Activated CD8-positive, alpha-beta memory T cell treated with anti-CD3 and anti-CD28 coated beads, Interleukin-2, amount 50 U/mL, for 48 hours (primary cell): ENCODE measurements at regions not wholly inside any gene's neighbourhood (a gene's known extent, or its start where the extent isn't known, plus 50 kb on each side); places are given as distances from the start of the nearest gene placed in this dataset.

Experiments
- DNase-seq: peaks from one replicate; pipeline ENCODE4 v3.0.0-alpha.2; 2020

DNA sequence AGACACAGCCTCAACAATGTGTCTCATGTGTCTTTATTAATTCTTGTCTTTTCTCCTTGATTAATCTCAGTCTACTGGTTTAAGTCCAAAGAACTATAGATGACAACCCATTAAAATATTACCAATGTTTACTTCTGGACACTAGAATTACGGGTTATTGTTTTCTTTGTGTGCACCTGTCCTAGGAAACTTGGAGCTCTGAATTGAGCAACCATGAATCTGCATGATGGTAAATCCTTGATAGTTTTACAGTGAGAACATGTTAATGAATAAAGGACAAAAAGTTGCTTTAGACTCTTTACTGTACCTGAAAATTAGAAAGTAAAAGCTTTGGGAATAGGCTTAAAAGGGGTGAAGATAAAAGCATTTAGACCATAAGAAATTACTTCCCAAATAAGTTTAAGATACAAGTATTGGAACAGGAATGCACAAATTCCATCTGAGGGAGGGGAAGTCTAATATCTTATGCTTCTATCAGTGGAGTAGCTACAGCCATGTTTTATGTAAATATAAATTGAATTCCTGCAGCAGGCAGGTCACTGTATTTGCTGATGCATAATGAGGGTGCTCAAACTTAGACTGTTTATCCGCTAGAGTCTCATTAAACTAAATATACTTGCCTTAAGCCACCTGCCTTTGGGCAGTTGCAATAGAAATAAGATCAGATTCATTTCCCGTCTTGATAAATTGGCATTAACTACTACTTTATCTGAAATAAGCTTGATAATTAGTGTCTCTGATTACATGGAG is 603.7 kb upstream of the GCFC2 start:
- DNase-seq = no peak

DNA sequence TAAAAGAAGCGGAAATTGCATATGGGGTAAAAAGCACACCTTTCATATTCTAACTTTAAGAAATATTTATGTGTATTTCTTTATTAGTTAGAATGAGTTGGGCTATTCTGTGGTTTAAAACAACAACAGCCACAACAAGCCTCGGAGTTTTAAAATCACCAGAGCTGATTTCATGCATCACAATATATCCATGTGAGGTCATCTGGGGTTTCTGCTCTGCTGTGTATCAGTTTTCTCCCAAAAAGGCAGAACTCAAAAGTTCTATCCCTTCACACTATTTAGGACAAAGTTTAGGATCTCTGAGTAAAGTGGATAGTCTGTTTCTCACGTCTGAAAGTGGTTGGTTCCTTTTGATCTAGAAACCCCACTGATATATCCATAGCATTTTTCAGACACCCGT is 601.5 kb upstream of the GCFC2 start:
- DNase-seq = no peak

DNA sequence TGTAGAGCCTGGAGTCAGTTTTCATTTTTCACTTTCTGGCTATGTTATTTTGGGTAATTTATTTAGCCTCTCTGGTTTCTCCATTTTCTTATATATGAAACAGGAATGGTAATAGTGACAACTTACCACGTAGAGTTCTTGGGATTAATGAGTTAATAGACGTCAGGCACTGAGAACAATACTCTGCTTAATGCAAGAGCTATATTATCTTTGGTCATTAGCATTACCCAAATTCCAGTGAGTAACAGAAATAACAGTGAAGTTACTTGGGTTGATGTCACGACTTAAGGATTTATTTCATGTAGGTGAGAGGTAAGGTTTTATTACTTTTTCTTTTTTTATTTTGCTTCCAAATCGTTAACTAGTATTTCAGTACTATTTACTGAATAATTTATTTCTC is 601.0 kb upstream of the GCFC2 start:
- DNase-seq = no peak

DNA sequence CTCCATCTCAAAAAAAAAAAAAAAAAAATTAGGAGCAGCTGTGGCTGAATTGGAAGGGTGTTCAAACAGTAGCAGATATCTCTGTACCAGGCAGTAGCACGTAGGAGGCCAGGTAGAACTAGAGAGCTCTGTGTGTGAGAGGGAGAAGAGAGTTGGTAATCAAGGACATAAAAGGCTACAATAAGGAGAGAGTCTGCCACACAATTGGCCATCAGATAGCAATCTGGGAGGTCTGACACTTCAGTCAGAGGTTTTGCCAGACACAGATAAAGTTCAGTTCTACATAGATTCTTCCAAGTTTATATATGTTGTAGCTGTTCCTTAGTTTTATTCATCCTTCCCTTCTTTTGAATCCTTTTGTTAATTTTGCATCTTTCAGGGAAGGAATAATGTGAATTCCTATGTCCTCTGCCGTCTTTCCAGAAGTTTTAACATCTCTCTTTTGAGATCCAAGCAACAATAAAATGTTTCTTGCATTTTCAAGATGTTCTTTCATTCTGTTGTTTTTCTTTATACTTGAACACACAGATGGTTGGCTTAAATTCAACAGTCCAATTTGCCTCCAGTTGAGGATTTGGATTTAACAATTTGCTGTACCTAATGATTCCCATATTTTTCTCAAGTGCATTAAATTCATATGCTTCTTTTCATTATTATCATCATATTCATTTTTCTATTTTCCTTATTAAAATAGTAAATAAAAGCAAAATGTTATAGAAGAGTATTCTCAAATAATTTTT is 600.3 kb upstream of the GCFC2 start:
- DNase-seq = no peak

DNA sequence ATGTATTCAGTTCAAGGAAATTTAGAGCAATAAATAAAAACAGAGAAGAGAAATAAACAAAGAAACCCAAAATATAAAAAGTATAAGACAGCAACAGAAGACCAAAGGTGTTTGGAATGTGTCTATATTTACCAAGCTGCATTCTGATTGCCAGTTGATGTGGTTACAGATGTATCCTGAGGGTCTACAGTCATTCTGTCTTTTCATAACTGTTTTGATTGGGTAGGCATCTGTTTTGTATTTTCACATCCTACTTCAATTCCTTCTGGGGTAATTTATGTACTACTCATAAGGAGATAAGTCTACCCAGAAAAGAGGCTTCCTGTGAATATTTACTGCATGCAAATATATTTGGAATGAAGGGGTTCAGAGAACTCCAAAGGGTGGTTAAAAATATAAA is 596.8 kb upstream of the GCFC2 start:
- DNase-seq = no peak

DNA sequence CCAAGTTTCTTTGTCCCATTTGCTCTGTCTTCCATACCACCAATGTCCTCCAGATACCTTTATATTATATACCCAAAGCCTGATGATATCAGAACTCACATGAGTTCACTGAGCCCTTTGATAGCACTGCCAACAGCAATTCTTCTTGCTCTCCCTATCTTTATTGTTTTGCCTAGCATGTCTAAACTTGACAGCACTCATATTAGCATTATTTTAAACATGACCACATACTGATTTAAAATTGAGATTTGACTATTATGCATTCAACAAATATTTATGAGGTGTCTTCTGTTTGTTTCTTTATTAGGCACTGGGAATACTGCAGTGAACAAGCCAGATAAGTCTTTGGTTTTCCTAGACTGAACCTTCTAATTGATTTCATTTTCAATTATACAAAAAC is 587.3 kb upstream of the GCFC2 start:
- DNase-seq = no peak

DNA sequence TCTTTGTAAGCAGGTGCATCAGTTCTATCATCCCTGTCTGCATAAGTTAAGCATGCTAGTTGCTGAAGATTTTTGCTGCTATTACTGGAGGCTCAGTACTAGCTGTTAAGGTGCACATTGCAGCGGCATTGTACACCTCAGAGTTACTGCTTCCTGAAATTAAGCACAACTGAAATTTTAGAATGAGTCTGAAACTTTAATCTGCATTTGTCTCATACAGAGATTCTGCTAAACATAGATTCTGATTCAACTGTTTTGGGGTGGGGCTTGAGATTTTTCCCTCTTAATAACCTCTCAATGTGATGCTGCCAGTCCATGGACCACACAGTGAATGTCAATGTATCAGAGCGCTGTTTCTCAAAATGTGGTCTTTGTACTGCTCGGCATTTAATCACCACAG is 585.7 kb upstream of the GCFC2 start:
- DNase-seq = no peak

DNA sequence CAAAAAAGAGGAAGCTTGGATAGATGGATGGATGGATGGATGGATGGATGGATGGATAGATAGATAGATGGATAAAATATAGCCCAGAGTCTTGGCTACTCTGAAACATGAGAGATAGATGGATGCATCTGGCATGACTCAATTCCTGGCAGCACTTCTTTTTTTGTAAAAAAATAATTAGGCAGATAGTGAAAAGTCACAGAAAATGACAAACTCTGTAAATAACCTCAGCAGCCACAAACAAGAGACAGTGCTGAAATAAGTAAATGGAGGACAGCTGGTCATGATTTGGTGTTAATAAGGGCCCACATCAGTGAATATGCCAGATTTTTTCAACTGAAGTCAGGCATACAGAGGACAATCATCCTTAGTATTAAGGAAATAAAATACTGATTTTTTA is 585.0 kb upstream of the GCFC2 start:
- no peak for DNase-seq

DNA sequence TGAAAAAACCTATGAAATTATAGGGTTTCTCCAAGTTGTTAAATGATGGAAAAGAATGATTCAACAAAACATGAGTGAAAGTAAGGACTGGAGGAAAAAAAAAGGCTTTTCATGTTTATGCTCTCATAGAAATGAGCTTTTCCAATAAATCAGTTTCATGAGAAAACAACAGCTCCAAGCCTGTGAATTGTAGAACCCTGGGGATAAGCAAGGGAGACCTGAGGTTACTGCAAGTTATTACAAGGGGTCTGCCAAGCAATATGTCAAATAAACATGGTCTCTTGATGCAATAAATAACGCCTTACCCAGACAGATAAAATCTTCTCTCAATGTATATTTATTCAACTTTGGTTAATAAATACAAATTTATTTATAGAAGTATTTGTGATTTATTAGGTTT is 577.9 kb upstream of the GCFC2 start:
- DNase-seq = no peak

DNA sequence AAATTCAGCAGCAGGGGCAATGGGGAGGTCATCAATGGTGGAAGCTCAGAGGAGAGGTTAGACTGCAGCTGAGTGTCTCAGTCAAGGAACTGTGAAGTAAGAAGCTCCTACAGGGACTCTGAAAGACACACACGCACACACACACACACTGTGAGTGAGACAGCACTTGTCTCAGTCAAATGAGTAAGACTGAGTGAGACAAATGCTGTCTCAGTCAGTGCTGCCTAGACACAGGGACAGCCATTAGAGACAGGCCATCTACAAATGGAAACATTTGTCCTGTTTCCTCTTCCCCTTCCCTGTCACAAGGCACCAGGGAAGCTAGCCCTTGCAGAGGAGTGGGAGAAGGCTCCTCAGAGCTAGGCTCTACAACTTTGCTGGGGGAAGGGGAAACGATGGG is 577.4 kb upstream of the GCFC2 start:
- DNase-seq = no peak

DNA sequence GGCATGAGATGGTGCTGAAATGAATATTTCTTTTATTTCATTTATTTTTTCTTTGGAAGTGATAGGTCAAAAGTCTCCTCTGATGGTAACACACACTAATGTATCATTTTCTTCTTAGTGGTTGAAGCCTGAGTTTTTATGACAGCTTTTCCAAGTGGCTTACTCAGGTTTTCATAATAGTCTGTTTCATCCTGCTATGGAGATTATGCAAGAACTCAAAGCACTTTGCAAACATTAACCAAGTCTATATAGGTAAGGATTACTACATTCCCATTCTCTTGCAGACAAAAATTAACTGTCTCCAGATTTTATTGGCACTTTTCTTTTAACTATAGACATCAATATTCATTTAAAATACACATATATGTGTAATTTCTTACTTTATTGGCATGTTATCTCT is 572.6 kb upstream of the GCFC2 start:
- no peak for DNase-seq

DNA sequence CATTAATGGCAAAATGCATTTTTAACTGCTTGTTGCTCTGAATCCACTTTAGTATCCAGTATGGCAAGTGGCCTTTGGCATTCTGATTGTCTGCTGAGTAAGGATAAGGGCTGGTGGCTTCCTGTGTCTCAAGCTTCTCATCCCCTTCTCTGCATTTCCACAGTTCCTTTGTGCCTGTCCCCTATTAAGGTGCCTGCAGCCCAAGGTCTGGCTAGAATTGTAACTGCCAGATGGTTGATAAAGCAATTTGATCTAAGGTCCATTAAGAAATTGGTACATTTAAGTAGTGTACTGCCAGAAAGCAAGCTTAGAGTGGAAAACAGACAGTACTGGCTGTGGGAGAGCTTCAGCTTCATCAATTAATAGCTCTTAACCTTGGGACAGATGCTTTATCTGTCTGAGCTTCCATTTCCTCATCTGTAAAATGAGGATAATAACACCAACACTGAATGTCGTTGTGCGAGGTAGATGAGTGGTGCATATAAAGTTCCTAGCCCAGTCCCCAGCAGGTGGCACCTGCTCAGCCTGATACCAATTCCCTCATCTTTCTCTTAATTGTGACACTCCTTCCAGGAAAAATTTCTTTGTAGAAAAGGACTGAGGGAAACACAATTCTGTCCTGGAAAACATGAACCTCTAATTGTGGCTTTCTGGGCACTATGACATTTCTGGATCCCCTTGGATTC is 570.6 kb upstream of the GCFC2 start:
- DNase-seq = no peak

DNA sequence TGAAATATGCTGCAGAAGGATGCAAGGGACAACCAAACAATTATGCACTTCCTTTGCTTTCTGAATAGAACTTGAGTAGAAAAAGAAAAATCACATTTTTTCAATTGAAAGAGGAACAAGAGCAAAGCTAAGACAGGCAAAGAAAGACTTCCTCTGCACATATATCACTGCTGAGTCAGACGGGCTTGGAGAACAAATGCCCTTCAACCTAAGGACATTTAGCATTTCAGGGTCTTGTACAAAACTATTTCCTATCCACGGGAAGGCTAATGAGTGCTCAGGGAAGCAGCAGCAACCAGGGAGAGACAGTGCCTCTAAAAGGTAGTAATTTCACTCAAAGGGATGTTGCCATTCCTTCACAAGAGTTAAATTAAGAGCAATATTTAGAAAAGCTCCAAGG is 570.0 kb upstream of the GCFC2 start:
- DNase-seq = no peak

DNA sequence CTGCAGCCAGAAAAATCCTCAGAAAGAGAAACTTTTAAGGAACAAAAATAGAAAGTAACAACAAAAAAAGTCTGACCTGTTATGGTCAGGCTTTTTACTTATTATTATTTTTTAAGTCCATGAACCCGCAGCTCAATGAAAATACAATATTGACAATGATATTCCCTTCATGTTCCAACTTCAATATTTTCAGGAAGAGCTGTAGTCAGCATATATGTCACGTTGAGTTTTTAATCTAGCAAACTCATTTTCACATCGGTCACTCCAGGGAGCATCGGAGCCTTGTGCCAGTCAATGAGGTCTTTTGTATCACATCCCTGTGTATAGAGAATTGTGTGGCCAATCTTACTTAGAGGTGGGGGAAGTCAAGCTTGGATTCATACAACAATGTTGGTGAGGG is 568.4 kb upstream of the GCFC2 start:
- DNase-seq = no peak

DNA sequence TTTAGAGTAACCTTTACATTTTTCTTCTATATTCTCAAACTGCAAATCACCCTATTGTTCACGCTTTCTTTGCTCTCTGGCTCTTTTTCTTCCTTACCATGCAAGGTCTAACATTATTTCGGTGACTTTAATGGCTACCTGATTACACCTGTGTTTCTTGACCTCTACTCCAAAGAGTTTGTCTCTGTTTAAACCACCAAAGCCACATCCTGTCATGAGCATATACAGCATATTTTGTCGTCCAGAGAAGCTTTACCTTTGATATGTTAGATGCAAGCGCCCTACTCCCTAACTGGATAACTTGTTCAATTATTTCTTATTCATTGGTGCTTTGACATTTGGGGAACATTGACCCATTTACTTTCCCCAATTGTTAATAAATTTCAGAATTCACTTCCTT is 565.1 kb upstream of the GCFC2 start:
- DNase-seq = no peak

DNA sequence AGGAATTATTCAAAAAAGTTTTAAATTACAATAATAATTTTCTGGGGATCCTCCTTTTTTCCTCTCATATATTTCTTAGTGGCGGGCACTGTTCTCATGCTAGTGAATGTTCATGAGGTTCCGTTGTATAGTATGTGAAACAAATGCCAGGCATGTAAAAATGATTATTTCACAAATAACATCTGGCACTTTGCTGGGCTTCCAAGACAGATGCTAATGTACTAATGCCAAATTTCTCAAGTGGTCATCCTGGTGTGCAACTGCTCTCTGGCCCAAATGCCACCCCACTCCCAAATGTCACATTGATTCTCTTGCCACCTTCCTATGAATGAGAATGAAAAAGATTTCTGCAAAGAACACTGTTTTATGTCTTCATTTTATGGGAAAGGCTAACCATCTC is 564.0 kb upstream of the GCFC2 start:
- DNase-seq = no peak

DNA sequence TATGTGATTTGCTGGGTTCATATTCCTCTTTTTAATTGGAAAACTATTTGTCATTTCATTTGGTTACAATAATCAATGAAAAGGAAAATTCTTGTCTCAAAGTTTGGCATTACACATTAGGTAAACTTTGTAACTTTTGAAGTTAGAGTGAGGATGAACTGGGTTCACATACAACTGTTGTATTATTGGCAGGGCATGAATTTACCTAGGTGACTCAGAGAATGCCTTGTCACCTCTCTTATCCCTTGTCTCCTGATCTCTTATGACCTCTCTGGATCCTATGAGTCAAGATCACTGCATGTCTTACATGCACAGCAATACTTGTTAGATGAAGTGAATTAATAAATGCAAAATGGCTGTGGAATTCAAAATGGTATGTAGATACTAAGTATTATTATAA is 563.4 kb upstream of the GCFC2 start:
- no peak for DNase-seq

DNA sequence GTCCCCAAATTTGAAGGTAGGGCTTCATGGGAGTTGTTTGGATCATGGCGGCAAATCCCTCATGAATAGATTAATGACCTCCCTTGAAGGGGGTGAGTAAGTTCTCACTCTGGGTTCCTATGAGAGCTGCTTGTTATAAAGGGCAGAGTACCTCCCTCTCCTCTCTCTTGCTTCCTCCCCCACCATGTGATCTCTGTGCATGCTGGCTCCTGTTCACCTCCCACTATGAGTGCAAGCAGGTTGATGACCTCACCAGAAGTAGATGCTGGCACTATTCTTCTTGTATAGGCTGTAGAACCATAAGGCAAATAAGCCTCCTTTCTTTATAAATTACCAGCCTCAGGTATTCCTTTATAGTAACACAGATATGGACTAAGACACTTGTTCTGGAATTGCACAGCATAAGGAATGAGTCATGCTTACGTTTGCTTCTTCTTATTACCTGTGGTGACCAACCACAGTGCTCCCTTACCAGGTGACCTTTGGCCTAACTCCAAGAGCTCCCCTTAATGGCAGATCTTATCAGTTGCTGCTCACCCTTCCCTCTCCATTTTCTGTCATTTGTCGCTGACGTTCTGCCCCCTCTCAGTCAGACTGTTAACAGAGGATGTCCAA is 559.5 kb upstream of the GCFC2 start:
- no peak for DNase-seq

DNA sequence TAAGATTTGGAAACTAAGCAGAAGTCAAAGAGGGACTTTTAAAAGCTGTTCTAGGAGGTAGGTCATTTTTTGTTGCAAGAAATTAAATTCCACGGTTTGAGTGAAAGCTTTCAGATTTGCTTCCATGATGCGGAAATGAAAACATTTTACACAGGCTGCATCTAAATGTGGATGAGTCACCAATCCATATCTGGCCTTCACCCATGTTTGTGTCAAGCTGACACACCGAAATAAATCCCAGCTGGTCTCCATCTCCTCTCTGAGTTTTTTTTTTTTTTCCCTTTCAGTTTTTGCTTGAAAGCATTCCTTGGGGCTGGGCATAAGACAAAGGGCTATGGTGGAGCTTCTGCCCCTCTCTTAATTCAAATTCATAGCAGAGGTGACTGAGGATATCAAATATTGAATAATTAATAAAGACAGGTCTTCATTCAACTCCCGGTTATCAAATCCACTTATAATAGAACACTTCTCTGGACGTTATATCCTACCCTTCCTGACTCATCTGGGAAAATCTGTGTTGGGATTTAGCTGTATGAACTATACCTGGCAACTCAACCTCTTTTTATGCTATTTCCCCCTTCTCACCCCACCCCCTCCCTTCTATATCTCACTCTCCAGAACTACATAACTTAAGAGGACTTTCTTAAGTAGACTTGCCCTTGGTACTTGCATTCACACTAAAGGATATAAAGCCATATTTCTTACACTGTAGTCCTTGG is 558.3 kb upstream of the GCFC2 start:
- no peak for DNase-seq

DNA sequence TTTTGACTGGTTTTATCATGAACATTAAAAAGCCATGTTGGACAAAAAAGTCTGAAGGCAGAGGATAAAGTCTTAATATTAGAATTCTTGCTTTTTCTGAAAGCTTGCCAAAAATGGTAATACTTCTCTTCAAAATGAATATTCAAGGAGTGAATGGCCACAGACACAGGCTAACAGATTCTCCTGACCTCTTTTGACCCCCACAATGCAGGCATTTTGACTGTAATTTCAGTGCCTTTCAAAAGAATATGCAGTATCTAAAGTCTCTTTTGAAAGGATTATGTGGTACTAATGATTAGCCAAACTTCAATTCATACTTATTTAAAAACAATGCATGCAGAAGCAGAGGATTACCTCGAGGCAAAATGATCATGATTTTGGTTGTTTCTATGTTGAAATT is 557.8 kb upstream of the GCFC2 start:
- no peak for DNase-seq

DNA sequence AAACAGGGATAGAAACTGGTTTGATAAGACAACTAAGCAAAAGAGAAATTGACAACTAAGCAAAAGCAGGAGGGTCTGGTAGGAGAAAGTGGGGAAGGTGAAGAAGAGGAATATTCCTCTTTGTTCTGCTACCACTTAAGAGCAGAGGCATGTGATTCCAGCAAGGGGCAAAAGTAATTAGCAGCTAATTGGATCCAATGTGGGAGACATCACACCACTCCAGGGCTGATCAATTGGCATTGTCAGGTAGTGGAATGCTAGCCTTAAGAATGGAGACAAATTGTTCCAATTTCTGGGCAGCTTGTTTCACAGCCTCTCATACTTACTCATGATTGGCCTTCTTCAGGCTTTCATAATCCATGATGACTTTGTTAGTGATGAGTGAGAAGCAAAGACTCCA is 547.1 kb upstream of the GCFC2 start:
- no peak for DNase-seq

DNA sequence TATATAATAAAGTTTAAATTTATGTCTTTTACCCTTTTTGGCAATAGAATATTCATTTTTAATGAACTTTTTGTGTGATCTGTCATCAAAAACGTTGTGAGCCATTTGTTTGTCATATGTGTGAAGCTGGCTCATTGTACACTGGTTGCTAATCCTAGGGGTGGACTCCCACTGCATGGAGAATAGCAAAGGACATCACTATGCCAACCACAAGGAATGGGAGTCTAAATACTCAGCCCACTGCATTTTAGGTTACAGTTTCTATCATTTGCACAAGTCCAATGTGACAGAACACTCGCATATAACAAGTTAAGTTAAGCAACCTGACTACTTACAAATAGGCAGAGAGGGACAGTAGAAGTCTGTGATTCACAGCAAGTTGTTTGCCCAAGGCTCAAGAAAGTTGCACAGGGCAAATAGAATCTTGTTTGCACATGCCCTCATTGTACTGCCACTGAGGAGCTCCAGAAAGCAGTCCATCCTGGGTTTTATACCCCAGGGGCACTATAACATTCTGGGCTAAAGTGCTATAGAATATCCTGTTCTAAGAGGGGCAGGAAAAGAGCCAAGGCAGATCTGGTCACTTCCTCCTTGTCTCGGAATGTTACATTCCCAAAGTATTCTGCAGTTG is 545.9 kb upstream of the GCFC2 start:
- DNase-seq = no peak

DNA sequence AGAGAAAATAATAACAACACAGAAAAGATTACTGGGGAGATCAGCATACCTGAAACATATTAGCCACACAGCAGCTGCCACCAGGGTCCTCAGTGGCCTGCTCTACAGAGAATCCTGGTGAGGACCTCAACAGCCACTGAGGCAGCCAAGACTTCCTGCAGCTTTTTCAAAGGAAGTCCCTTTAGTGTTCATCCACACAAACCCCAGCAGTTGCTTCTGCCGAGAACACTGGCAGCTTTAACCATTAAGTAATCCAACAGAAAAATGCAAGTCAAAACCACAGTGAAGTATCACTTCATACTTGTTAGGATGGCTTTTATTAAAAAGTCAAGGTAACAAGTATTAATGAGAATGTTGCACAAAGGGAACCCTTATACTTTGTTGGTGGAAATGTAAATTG is 542.0 kb upstream of the GCFC2 start:
- DNase-seq = no peak
